Endothelial cell (in vitro differentiated cells): ENCODE measurements at regions not wholly inside any gene's neighbourhood (a gene's known extent, or its start where the extent isn't known, plus 50 kb on each side); places are given as distances from the start of the nearest gene placed in this dataset.

Experiments
- DNase-seq: peaks from one replicate; pipeline ENCODE4 v3.0.0; 2021; ENCODE audit warnings: low spot score
- H3K27ac Mint-ChIP-seq: one replicate; pipeline ENCODE4 v1.8.0; 2021; ENCODE audit warnings: mixed read lengths, inconsistent platforms; ENCODE audit not compliant: unreplicated experiment
- H3K27me3 Mint-ChIP-seq: one replicate; pipeline ENCODE4 v1.8.0; 2021; ENCODE audit warnings: mild to moderate bottlenecking, moderate library complexity, mixed read lengths, inconsistent platforms; ENCODE audit not compliant: unreplicated experiment
- H3K36me3 Mint-ChIP-seq: one replicate; pipeline ENCODE4 v1.8.0; 2021; ENCODE audit warnings: mild to moderate bottlenecking, low read depth, mixed read lengths, inconsistent platforms; ENCODE audit not compliant: unreplicated experiment
- H3K4me1 Mint-ChIP-seq: one replicate; pipeline ENCODE4 v1.8.0; 2021; ENCODE audit warnings: mild to moderate bottlenecking, mixed read lengths, inconsistent platforms; ENCODE audit not compliant: unreplicated experiment
- H3K4me3 Mint-ChIP-seq: one replicate; pipeline ENCODE4 v1.8.0; 2021; ENCODE audit warnings: mild to moderate bottlenecking, mixed read lengths, inconsistent platforms; ENCODE audit not compliant: unreplicated experiment
- H3K9me3 Mint-ChIP-seq: one replicate; pipeline ENCODE4 v1.8.0; 2021; ENCODE audit warnings: mixed read lengths, inconsistent platforms; ENCODE audit not compliant: unreplicated experiment
- CTCF ChIP-seq: fragments of 200-600 bp; sonication (generic); IDR thresholded peaks from one replicate; pipeline ENCODE4 v1.5.0; 2021; ENCODE audit warnings: antibody characterized with exemption; ENCODE audit not compliant: unreplicated experiment

- DNase-seq = no peak
- Mint-ChIP-seq H3K4me1 (no peaks in the 10 kb centered on the region), H3K36me3 (no peaks in the 10 kb centered on the region), H3K27me3 (no peaks in the 10 kb centered on the region), H3K4me3 (no peak overlapping the region), H3K9me3 (no peaks in the 10 kb centered on the region), H3K27ac (no peak overlapping the region)
- TF ChIP-seq CTCF = no peak
Observed at GRCh38 chr17:53538129-53538617, 284.6 kb upstream of the KIF2B start.

DNA sequence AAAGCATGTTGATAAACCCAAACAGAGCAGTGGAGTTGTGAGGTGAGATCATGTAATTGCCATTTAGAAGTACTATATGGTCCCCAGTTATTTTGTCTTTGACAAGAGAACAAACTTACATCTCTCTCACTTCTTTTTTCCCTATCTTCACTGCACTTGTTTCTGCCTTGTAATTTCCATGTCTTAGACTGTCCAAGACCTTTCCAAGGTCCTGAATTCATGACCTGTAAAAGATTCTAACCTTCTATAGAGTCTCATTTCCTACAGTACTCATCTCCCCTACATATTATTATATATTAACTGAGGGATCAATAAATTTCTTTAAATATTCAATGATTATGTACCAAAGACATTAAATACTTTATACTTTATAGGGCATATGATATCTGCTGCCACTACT is 295.3 kb upstream of the KIF2B start:
- no peaks in the 10 kb centered on the region for H3K36me3 Mint-ChIP-seq

GRCh38 chr17:53525590-53525989 is 297.1 kb upstream of the KIF2B start:
- Mint-ChIP-seq H3K9me3 (no peaks in the 10 kb centered on the region), H3K27me3 (no peaks in the 10 kb centered on the region), H3K27ac (no peak overlapping the region), H3K36me3 (no peaks in the 10 kb centered on the region), H3K4me1 (no peaks in the 10 kb centered on the region), H3K4me3 (no peak overlapping the region)
- TF ChIP-seq CTCF = no peak
- DNase-seq = no peak

More for the DNA sequence above, 295.3 kb upstream of the KIF2B start:
- Mint-ChIP-seq H3K9me3 (no peaks in the 10 kb centered on the region), H3K4me1 (no peaks in the 10 kb centered on the region), H3K4me3 (no peak overlapping the region), H3K27me3 (no peaks in the 10 kb centered on the region), H3K27ac (no peak overlapping the region)
- no peak for DNase-seq
- TF ChIP-seq CTCF = no peak

- no peak for TF ChIP-seq CTCF
Observed at GRCh38 chr17:53516636-53517035, 306.1 kb upstream of the KIF2B start.

GRCh38 chr17:53499277-53499676 is 323.4 kb upstream of the KIF2B start:
- TF ChIP-seq CTCF = no peak
- Mint-ChIP-seq H3K36me3 (no peaks in the 10 kb centered on the region), H3K27ac (no peak overlapping the region), H3K27me3 (no peaks in the 10 kb centered on the region), H3K4me3 (no peak overlapping the region), H3K9me3 (no peaks in the 10 kb centered on the region), H3K4me1 (no peaks in the 10 kb centered on the region)
- no peak for DNase-seq

More at GRCh38 chr17:53516636-53517035, 306.1 kb upstream of the KIF2B start:
- no peaks in the 10 kb centered on the region for H3K9me3 Mint-ChIP-seq
- no peaks in the 10 kb centered on the region for H3K36me3 Mint-ChIP-seq
- no peak overlapping the region for H3K4me3 Mint-ChIP-seq
- DNase-seq = no peak
- no peaks in the 10 kb centered on the region for H3K4me1 Mint-ChIP-seq
- no peak overlapping the region for H3K27ac Mint-ChIP-seq
- H3K27me3 Mint-ChIP-seq = no peaks in the 10 kb centered on the region
